ENCODE measurements at regions not wholly inside any gene's neighbourhood (a gene's known extent, or its start where the extent isn't known, plus 50 kb on each side); places are given as distances from the start of the nearest gene placed in this dataset.

GRCh38 chr6:68108233-68108835 is 526.7 kb upstream of the ADGRB3 start (continued):
- no peak for TF ChIP-seq TFAM (CRISPR knock-in tag; conservative IDR thresholded peaks at IDR 0.05)
- no peak for TF ChIP-seq TAL1 (IDR thresholded peaks at IDR 0.05)
- peak; percentile 70 for TF ChIP-seq SMARCA4 (IDR thresholded peaks at IDR 0.05)
- peak; percentile 85 for TF ChIP-seq MAFK (IDR thresholded peaks at IDR 0.05; ENCODE audit: low read length)
- TF ChIP-seq, protein P1, sequence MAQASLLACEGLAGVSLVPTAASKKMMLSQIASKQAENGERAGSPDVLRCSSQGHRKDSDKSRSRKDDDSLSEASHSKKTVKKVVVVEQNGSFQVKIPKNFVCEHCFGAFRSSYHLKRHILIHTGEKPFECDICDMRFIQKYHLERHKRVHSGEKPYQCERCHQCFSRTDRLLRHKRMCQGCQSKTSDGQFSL (CRISPR knock-in tag; IDR thresholded peaks at IDR 0.05) = no peak
- TF ChIP-seq, protein P1 (tag; IDR thresholded peaks at IDR 0.05) = 0 out of 4 replicates have a peak, but pooled peaks of 1 of the 2 experiments have one; percentile 7
- no peak for TF ChIP-seq POLR2H (tag; IDR thresholded peaks at IDR 0.05; ENCODE audit: low read depth)
- TF ChIP-seq FOXA1 (IDR thresholded peaks at IDR 0.05; ENCODE audit: borderline replicate concordance) = no peak
- no peak for TF ChIP-seq WHSC1 (IDR thresholded peaks at IDR 0.05; ENCODE audit: low read length)
- TF ChIP-seq SMARCE1 (IDR thresholded peaks at IDR 0.05) = peak; percentile 67
- no peak for TF ChIP-seq ERF (CRISPR knock-in tag; IDR thresholded peaks at IDR 0.05)
- TF ChIP-seq SP2 (IDR thresholded peaks at IDR 0.05; ENCODE audit: extremely low read depth, low read depth, low read length, poor library complexity, severe bottlenecking) = no peak
- TF ChIP-seq, protein P2, sequence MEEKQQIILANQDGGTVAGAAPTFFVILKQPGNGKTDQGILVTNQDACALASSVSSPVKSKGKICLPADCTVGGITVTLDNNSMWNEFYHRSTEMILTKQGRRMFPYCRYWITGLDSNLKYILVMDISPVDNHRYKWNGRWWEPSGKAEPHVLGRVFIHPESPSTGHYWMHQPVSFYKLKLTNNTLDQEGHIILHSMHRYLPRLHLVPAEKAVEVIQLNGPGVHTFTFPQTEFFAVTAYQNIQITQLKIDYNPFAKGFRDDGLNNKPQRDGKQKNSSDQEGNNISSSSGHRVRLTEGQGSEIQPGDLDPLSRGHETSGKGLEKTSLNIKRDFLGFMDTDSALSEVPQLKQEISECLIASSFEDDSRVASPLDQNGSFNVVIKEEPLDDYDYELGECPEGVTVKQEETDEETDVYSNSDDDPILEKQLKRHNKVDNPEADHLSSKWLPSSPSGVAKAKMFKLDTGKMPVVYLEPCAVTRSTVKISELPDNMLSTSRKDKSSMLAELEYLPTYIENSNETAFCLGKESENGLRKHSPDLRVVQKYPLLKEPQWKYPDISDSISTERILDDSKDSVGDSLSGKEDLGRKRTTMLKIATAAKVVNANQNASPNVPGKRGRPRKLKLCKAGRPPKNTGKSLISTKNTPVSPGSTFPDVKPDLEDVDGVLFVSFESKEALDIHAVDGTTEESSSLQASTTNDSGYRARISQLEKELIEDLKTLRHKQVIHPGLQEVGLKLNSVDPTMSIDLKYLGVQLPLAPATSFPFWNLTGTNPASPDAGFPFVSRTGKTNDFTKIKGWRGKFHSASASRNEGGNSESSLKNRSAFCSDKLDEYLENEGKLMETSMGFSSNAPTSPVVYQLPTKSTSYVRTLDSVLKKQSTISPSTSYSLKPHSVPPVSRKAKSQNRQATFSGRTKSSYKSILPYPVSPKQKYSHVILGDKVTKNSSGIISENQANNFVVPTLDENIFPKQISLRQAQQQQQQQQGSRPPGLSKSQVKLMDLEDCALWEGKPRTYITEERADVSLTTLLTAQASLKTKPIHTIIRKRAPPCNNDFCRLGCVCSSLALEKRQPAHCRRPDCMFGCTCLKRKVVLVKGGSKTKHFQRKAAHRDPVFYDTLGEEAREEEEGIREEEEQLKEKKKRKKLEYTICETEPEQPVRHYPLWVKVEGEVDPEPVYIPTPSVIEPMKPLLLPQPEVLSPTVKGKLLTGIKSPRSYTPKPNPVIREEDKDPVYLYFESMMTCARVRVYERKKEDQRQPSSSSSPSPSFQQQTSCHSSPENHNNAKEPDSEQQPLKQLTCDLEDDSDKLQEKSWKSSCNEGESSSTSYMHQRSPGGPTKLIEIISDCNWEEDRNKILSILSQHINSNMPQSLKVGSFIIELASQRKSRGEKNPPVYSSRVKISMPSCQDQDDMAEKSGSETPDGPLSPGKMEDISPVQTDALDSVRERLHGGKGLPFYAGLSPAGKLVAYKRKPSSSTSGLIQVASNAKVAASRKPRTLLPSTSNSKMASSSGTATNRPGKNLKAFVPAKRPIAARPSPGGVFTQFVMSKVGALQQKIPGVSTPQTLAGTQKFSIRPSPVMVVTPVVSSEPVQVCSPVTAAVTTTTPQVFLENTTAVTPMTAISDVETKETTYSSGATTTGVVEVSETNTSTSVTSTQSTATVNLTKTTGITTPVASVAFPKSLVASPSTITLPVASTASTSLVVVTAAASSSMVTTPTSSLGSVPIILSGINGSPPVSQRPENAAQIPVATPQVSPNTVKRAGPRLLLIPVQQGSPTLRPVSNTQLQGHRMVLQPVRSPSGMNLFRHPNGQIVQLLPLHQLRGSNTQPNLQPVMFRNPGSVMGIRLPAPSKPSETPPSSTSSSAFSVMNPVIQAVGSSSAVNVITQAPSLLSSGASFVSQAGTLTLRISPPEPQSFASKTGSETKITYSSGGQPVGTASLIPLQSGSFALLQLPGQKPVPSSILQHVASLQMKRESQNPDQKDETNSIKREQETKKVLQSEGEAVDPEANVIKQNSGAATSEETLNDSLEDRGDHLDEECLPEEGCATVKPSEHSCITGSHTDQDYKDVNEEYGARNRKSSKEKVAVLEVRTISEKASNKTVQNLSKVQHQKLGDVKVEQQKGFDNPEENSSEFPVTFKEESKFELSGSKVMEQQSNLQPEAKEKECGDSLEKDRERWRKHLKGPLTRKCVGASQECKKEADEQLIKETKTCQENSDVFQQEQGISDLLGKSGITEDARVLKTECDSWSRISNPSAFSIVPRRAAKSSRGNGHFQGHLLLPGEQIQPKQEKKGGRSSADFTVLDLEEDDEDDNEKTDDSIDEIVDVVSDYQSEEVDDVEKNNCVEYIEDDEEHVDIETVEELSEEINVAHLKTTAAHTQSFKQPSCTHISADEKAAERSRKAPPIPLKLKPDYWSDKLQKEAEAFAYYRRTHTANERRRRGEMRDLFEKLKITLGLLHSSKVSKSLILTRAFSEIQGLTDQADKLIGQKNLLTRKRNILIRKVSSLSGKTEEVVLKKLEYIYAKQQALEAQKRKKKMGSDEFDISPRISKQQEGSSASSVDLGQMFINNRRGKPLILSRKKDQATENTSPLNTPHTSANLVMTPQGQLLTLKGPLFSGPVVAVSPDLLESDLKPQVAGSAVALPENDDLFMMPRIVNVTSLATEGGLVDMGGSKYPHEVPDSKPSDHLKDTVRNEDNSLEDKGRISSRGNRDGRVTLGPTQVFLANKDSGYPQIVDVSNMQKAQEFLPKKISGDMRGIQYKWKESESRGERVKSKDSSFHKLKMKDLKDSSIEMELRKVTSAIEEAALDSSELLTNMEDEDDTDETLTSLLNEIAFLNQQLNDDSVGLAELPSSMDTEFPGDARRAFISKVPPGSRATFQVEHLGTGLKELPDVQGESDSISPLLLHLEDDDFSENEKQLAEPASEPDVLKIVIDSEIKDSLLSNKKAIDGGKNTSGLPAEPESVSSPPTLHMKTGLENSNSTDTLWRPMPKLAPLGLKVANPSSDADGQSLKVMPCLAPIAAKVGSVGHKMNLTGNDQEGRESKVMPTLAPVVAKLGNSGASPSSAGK (IDR thresholded peaks at IDR 0.05) = no peak

Data from K562 (cell line).